K562 (cell line): ENCODE measurements at regions not wholly inside any gene's neighbourhood (a gene's known extent, or its start where the extent isn't known, plus 50 kb on each side); places are given as distances from the start of the nearest gene placed in this dataset.

Source experiments
- BMI1 ChIP-seq: fragments of 150-350 bp; IDR thresholded peaks from 2 replicates; pipeline ENCODE4 v1.6.1; 2014; ENCODE audit warnings: low read length
- CBX1 ChIP-seq: sonication (generic); IDR thresholded peaks from 2 replicates; pipeline ENCODE4 v1.6.1; 2016; ENCODE audit warnings: antibody characterized with exemption, low read depth, mild to moderate bottlenecking
- ILK ChIP-seq: fragments of 450-650 bp; IDR thresholded peaks from 2 replicates; pipeline ENCODE4 v1.6.1; 2016; ENCODE audit warnings: missing genetic modification characterization, low read depth, mild to moderate bottlenecking, missing compliant biosample characterization, moderate library complexity, borderline replicate concordance
- NCOA4 ChIP-seq: fragments of 450-650 bp; IDR thresholded peaks from 2 replicates; pipeline ENCODE4 v1.6.1; 2018; ENCODE audit warnings: mild to moderate bottlenecking; ENCODE audit not compliant: partially characterized antibody
- PRDM10 ChIP-seq: fragments of 450-650 bp; IDR thresholded peaks from 2 replicates; pipeline ENCODE4 v1.6.1; 2018; ENCODE audit not compliant: partially characterized antibody
- SAFB ChIP-seq: fragments of 200-400 bp; formaldehyde crosslinking; IDR thresholded peaks from 2 replicates; pipeline ENCODE4 v1.6.1; 2017; ENCODE audit warnings: low read depth, low read length, borderline replicate concordance
- SMARCA4 ChIP-seq: fragments of 450-650 bp; IDR thresholded peaks from 2 replicates; pipeline ENCODE4 v1.6.1; 2016
- SPI1 ChIP-seq: IDR thresholded peaks from 2 replicates; pipeline ENCODE4 v1.6.1; 2011; ENCODE audit warnings: low read depth, low read length, control low read depth, borderline replicate concordance
- SRSF3 ChIP-seq: fragments of 200-400 bp; formaldehyde crosslinking; IDR thresholded peaks from 2 replicates; pipeline ENCODE4 v1.6.1; 2016; ENCODE audit warnings: mild to moderate bottlenecking, low read length, moderate library complexity; ENCODE audit not compliant: insufficient read depth
- STAG1 ChIP-seq: sonication (generic); formaldehyde crosslinking; IDR thresholded peaks from 2 replicates; pipeline ENCODE4 v1.5.0; 2020; ENCODE audit warnings: missing genetic modification reagents, borderline replicate concordance
- TSC22D4 ChIP-seq: fragments of 450-650 bp; IDR thresholded peaks from 2 replicates; pipeline ENCODE4 v1.6.1; 2016; ENCODE audit warnings: missing genetic modification characterization, missing biosample characterization, control low read depth
- ZNF318 ChIP-seq, 2 experiments: fragments of 450-650 bp; IDR thresholded peaks; 2 replicates each; pipeline ENCODE4 v1.6.1; 2016; ENCODE audit warnings: mild to moderate bottlenecking in 2 of 2, borderline replicate concordance in 1 of 2, low read depth in 1 of 2, moderate library complexity in 1 of 2
- ZNF395 ChIP-seq: fragments of 200-800 bp; sonication (Bioruptor generic); IDR thresholded peaks from 2 replicates; pipeline ENCODE4 v1.6.1; 2017; ENCODE audit warnings: missing genetic modification characterization, missing compliant biosample characterization
- ZNF408 ChIP-seq: fragments of 250-450 bp; sonication (Bioruptor Pico); IDR thresholded peaks from 2 replicates; pipeline ENCODE4 v1.4.0; 2020; ENCODE audit warnings: low read depth, mild to moderate bottlenecking, moderate library complexity

GRCh38 chr6:21648475-21649050, 55.0 kb downstream of the SOX4 start (continued):
- TF ChIP-seq ZNF395 (CRISPR knock-in tag) (no peak), SRSF3 (no peak), CBX1 (no peak), STAG1 (CRISPR knock-in tag) (no peak), BMI1 (no peak), TSC22D4 (tag) (no peak), ILK (tag) (no peak), SPI1 (0 out of 2 replicates have a peak, but pooled peaks have one; percentile 31), ZNF408 (CRISPR knock-in tag) (no peak), ZNF318 (IDR thresholded peaks at IDR 0.05; ENCODE audit: borderline replicate concordance in 1 of 2, low read depth in 1 of 2) (no peak), SAFB (no peak), SMARCA4 (no peak), PRDM10 (peak; percentile 23), NCOA4 (no peak)
